ENCODE measurements at regions not wholly inside any gene's neighbourhood (a gene's known extent, or its start where the extent isn't known, plus 50 kb on each side); places are given as distances from the start of the nearest gene placed in this dataset.

GRCh38 chr17:71232801-71233559 is 887.8 kb upstream of the SOX9 start:
- no TSS peak for BruUV-seq (replicated peaks)
- Histone ChIP-seq H4K20me1 (ENCODE audit: low read length) (no peaks in the 10 kb centered on the region), H3K27ac (ENCODE audit: low read length) (no peak overlapping the region), H3K27me3 (ENCODE audit: low read length) (no peaks in the 10 kb centered on the region), H2AFZ (ENCODE audit: low read length) (no peak overlapping the region), H3K4me2 (ENCODE audit: low read length) (no peak overlapping the region), H3K4me1 (ENCODE audit: insufficient read depth, low read length) (peaks cover 2% of the 10 kb centered on the region; the same call in 1 of the 2 replicates), H3K36me3 (ENCODE audit: low read depth, low read length) (no peaks in the 10 kb centered on the region), H3K79me2 (ENCODE audit: low read length) (no peaks in the 10 kb centered on the region), H3K9me3 (ENCODE audit: low read length) (no peaks in the 10 kb centered on the region), H3K9me2 (replicated peaks; ENCODE audit: low read length) (0 out of 2 replicates have a peak, but pooled peaks cover 3% of the 10 kb centered on the region), H3F3A (ENCODE audit: low read length, unreplicated experiment) (no peaks in the 10 kb centered on the region), H3K4me3 (ENCODE audit: low read length) (no peak overlapping the region), H3K9ac (ENCODE audit: low read length) (no peak overlapping the region)
- POLR2A ChIA-PET (ENCODE audit: unreplicated experiment), result no interaction called here
- DNase-seq (no peak), ATAC-seq (no peak)
- TF ChIP-seq, protein P1, sequence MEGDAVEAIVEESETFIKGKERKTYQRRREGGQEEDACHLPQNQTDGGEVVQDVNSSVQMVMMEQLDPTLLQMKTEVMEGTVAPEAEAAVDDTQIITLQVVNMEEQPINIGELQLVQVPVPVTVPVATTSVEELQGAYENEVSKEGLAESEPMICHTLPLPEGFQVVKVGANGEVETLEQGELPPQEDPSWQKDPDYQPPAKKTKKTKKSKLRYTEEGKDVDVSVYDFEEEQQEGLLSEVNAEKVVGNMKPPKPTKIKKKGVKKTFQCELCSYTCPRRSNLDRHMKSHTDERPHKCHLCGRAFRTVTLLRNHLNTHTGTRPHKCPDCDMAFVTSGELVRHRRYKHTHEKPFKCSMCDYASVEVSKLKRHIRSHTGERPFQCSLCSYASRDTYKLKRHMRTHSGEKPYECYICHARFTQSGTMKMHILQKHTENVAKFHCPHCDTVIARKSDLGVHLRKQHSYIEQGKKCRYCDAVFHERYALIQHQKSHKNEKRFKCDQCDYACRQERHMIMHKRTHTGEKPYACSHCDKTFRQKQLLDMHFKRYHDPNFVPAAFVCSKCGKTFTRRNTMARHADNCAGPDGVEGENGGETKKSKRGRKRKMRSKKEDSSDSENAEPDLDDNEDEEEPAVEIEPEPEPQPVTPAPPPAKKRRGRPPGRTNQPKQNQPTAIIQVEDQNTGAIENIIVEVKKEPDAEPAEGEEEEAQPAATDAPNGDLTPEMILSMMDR (conservative IDR thresholded peaks at IDR 0.05; ENCODE audit: low read depth, low read length), result no peak
- TF ChIP-seq EZH2 (IDR thresholded peaks at IDR 0.05; ENCODE audit: low read length, unreplicated experiment) (no peak), EZH2phosphoT487 (IDR thresholded peaks at IDR 0.05; ENCODE audit: borderline replicate concordance, low read length) (no peak)
- CTCF ChIA-PET, result no interaction called here
- intact Hi-C loops (cut with micrococcal nuclease), result loop anchor here (10.0 kb wide), 1 partner anchor 342 kb away; no protein-coding TSS in a partner anchor

DNA sequence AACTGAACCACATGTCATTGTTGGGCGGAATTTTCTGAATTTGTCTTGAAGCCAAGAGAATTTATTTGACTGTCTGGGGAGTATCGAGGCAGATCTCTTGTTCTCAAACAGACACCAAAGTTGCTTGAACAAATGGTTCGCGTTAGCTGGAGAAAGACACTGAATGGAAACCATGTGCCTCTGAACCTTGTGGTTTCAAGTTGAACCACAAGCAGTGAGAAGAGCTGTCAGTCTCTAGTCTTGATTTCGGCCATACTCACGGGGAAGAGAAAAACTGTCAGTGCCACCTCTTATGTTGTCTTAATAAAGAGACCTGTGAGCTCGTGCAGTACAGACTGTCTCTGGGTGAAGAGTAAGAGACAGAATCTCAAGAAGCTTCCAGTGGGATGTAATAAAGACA is 886.5 kb upstream of the SOX9 start:
- Histone ChIP-seq H3K4me3 (ENCODE audit: low read length) (no peak overlapping the region), H3K4me1 (ENCODE audit: insufficient read depth, low read length) (peaks cover 4% of the 10 kb centered on the region; the same call in 1 of the 2 replicates), H3K9ac (ENCODE audit: low read length) (no peak overlapping the region), H2AFZ (ENCODE audit: low read length) (no peak overlapping the region), H3K9me2 (replicated peaks; ENCODE audit: low read length) (no peaks in the 10 kb centered on the region), H3K27me3 (ENCODE audit: low read length) (no peaks in the 10 kb centered on the region), H3K27ac (ENCODE audit: low read length) (no peak overlapping the region), H3K36me3 (ENCODE audit: low read depth, low read length) (no peaks in the 10 kb centered on the region), H3F3A (ENCODE audit: low read length, unreplicated experiment) (no peaks in the 10 kb centered on the region), H3K9me3 (ENCODE audit: low read length) (no peaks in the 10 kb centered on the region), H4K20me1 (ENCODE audit: low read length) (no peaks in the 10 kb centered on the region), H3K4me2 (ENCODE audit: low read length) (no peak overlapping the region), H3K79me2 (ENCODE audit: low read length) (no peaks in the 10 kb centered on the region)
- BruUV-seq (replicated peaks), result no TSS peak
- POLR2A ChIA-PET (ENCODE audit: unreplicated experiment), result no interaction called here
- ATAC-seq, result no peak
- intact Hi-C loops (cut with micrococcal nuclease), result loop anchor here (10.0 kb wide), 1 partner anchor 340 kb away; no protein-coding TSS in a partner anchor
- DNase-seq, result no peak
- CTCF ChIA-PET, result no interaction called here
- TF ChIP-seq, protein P1 (conservative IDR thresholded peaks at IDR 0.05; ENCODE audit: low read depth, low read length), result no peak
- TF ChIP-seq EZH2 (IDR thresholded peaks at IDR 0.05; ENCODE audit: low read length, unreplicated experiment), result no peak
- TF ChIP-seq EZH2phosphoT487 (IDR thresholded peaks at IDR 0.05; ENCODE audit: borderline replicate concordance, low read length), result no peak
